ENCODE measurements at regions not wholly inside any gene's neighbourhood (a gene's known extent, or its start where the extent isn't known, plus 50 kb on each side); places are given as distances from the start of the nearest gene placed in this dataset.

GRCh38 chr14:53391631-53392285, 238.6 kb upstream of the DDHD1 start:
- DNase-seq (ENCODE audit: low read depth), result no peak
- CTCF ChIA-PET, result interaction anchor here (0.6 kb wide), 1 partner anchor 841 kb away, joined by 3 read pairs; no protein-coding TSS in a partner anchor
- POLR2A ChIA-PET, result no interaction called here
- no peak overlapping the region for H3K4me3 ChIP-seq (ENCODE audit: low read depth, low read length)
- no peaks in the 10 kb centered on the region for H3K27me3 ChIP-seq (ENCODE audit: control insufficient read depth, insufficient read depth, low read length)
- no peaks in the 10 kb centered on the region for H3K36me3 ChIP-seq (ENCODE audit: control insufficient read depth, insufficient read depth, low read length)
- no peak for TF ChIP-seq CTCF (IDR thresholded peaks at IDR 0.05; ENCODE audit: insufficient read depth, low read depth, low read length)

- CTCF ChIA-PET, result no interaction called here
Measured at GRCh38 chr14:53391156-53391555, 238.0 kb upstream of the DDHD1 start.

GRCh38 chr14:53390008-53390407, 236.9 kb upstream of the DDHD1 start:
- ChIA-PET CTCF (interaction anchor here (1.5 kb wide), 1 partner anchor 8 kb away, joined by 3 read pairs; no protein-coding TSS in a partner anchor), POLR2A (no interaction called here)
- no peak for TF ChIP-seq CTCF (IDR thresholded peaks at IDR 0.05; ENCODE audit: insufficient read depth, low read depth, low read length)
- Histone ChIP-seq H3K36me3 (ENCODE audit: control insufficient read depth, insufficient read depth, low read length) (no peaks in the 10 kb centered on the region), H3K27me3 (ENCODE audit: control insufficient read depth, insufficient read depth, low read length) (no peaks in the 10 kb centered on the region), H3K4me3 (ENCODE audit: low read depth, low read length) (no peak overlapping the region)
- no peak for DNase-seq (ENCODE audit: low read depth)

More at GRCh38 chr14:53391156-53391555, 238.0 kb upstream of the DDHD1 start:
- POLR2A ChIA-PET, result no interaction called here
- Histone ChIP-seq H3K4me3 (ENCODE audit: low read depth, low read length) (no peak overlapping the region), H3K27me3 (ENCODE audit: control insufficient read depth, insufficient read depth, low read length) (no peaks in the 10 kb centered on the region), H3K36me3 (ENCODE audit: control insufficient read depth, insufficient read depth, low read length) (no peaks in the 10 kb centered on the region)
- TF ChIP-seq CTCF (IDR thresholded peaks at IDR 0.05; ENCODE audit: insufficient read depth, low read depth, low read length), result no peak
- DNase-seq (ENCODE audit: low read depth), result no peak

GRCh38 chr14:53389202-53389601, 236.1 kb upstream of the DDHD1 start:
- Histone ChIP-seq H3K4me3 (ENCODE audit: low read depth, low read length) (no peak overlapping the region), H3K27me3 (ENCODE audit: control insufficient read depth, insufficient read depth, low read length) (no peaks in the 10 kb centered on the region), H3K36me3 (ENCODE audit: control insufficient read depth, insufficient read depth, low read length) (no peaks in the 10 kb centered on the region)
- ChIA-PET POLR2A (no interaction called here), CTCF (interaction anchor here (1.4 to 3.2 kb wide), 3 partner anchors 9 to 149 kb away, joined by 3 to 10 read pairs (median 4); no protein-coding TSS in a partner anchor)
- TF ChIP-seq CTCF (IDR thresholded peaks at IDR 0.05; ENCODE audit: insufficient read depth, low read depth, low read length), result no peak
- DNase-seq (ENCODE audit: low read depth), result no peak

- Histone ChIP-seq H3K36me3 (ENCODE audit: control insufficient read depth, insufficient read depth, low read length) (no peaks in the 10 kb centered on the region), H3K4me3 (ENCODE audit: low read depth, low read length) (no peak overlapping the region), H3K27me3 (ENCODE audit: control insufficient read depth, insufficient read depth, low read length) (no peaks in the 10 kb centered on the region)
- TF ChIP-seq CTCF (IDR thresholded peaks at IDR 0.05; ENCODE audit: insufficient read depth, low read depth, low read length), result no peak
- ChIA-PET CTCF (interaction anchor here (3.2 kb wide), 1 partner anchor 13 kb away, joined by 10 read pairs; no protein-coding TSS in a partner anchor), POLR2A (no interaction called here)
- no peak for DNase-seq (ENCODE audit: low read depth)
Measured at GRCh38 chr14:53386362-53386761, 233.2 kb upstream of the DDHD1 start.

All from BJ (cell line).